ENCODE measurements at regions not wholly inside any gene's neighbourhood (a gene's known extent, or its start where the extent isn't known, plus 50 kb on each side); places are given as distances from the start of the nearest gene placed in this dataset.

DNA sequence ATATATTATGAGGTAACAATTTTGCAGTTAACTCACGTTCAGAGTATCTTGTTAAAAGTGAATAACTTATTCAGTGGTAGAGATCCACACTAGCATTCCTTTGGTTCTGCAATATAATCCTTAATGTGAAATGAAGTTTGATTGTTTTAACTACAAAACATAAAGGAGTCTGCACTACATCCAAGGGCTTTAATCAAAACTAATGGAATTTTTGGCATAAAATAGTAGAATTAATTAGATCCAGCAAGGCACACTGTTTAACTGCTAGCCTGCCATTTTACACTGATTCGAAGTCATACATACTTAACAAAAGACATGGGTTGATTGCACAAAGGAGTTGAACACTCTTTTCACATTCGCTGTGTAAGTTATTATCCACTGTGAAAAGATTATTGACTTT is 263.0 kb upstream of the ROBO2 start:
- ChIA-PET POLR2A (ENCODE audit: partially characterized antibody) (no interaction called here), CTCF (ENCODE audit: partially characterized antibody) (no interaction called here)
- Histone ChIP-seq H2BK5ac (ENCODE audit: low read depth, low read length) (no peak overlapping the region), H4K20me1 (replicated peaks in 1 of 2; ENCODE audit: control insufficient read depth in 1 of 2, insufficient read depth in 2 of 2, low read length in 2 of 2) (no peaks in the 10 kb centered on the region), H3K79me2 (ENCODE audit: control insufficient read depth in 1 of 2, insufficient read depth in 2 of 2, low read length in 2 of 2) (no peaks in the 10 kb centered on the region), H4K91ac (replicated peaks; ENCODE audit: insufficient read length, low read length) (no peak overlapping the region), H2BK120ac (replicated peaks; ENCODE audit: low read depth, low read length) (no peak overlapping the region), H2AK5ac (ENCODE audit: low read depth, low read length) (no peak overlapping the region), H3K4me3 (ENCODE audit: extremely low read depth in 1 of 4, insufficient read depth in 2 of 4, low read depth in 3 of 4, low read length in 4 of 4) (no peak overlapping the region), H3K18ac (ENCODE audit: extremely low read depth, low read length) (no peak overlapping the region), H3K4me2 (ENCODE audit: insufficient read depth in 1 of 2, low read depth in 2 of 2, low read length in 2 of 2) (no peak overlapping the region), H3K9me3 (ENCODE audit: insufficient read depth in 2 of 2, low read depth in 1 of 2, low read length in 1 of 2) (no peaks in the 10 kb centered on the region), H3K23ac (ENCODE audit: insufficient read length) (no peak overlapping the region), H3K27me3 (replicated peaks in 1 of 4; ENCODE audit: control insufficient read depth in 3 of 4, extremely low read depth in 1 of 4, insufficient read depth in 3 of 4, low read length in 3 of 4) (no peaks in the 10 kb centered on the region), H3K23me2 (ENCODE audit: low read depth, low read length) (no peaks in the 10 kb centered on the region), H4K5ac (ENCODE audit: insufficient read length, low read depth, low read length) (no peak overlapping the region), H3K36me3 (ENCODE audit: control insufficient read depth in 2 of 4, insufficient read depth in 4 of 4, low read length in 3 of 4) (no peaks in the 10 kb centered on the region), H4K8ac (ENCODE audit: extremely low read depth, insufficient read depth, low read length) (no peak overlapping the region), H2AFZ (ENCODE audit: low read length) (no peak overlapping the region), H2BK12ac (ENCODE audit: low read depth, low read length) (no peak overlapping the region), H3K9ac (replicated peaks in 1 of 4; ENCODE audit: extremely low read depth in 1 of 4, low read depth in 3 of 4, low read length in 3 of 4) (no peak overlapping the region), H3K4me1 (replicated peaks in 1 of 4; ENCODE audit: control insufficient read depth in 3 of 4, insufficient read depth in 4 of 4, low read length in 3 of 4) (no peaks in the 10 kb centered on the region), H2BK20ac (ENCODE audit: low read length) (no peak overlapping the region), H2BK15ac (ENCODE audit: low read length) (no peak overlapping the region), H3K14ac (ENCODE audit: insufficient read length) (no peak overlapping the region), H3K27ac (ENCODE audit: low read depth, low read length) (no peak overlapping the region), H3K79me1 (ENCODE audit: low read depth, low read length) (no peaks in the 10 kb centered on the region), H3K4ac (replicated peaks; ENCODE audit: insufficient read length, low read depth, low read length) (no peak overlapping the region), H3K56ac (replicated peaks; ENCODE audit: insufficient read length, low read depth, low read length) (no peak overlapping the region)
- TF ChIP-seq ASH2L (IDR thresholded peaks at IDR 0.05; ENCODE audit: low read length): no peak
- no peak for TF ChIP-seq FOSL1 (IDR thresholded peaks at IDR 0.05; ENCODE audit: insufficient read depth, low read depth, low read length)
- no peak for TF ChIP-seq RBBP5 (IDR thresholded peaks at IDR 0.05; ENCODE audit: borderline replicate concordance, low read depth, low read length)
- no peak for TF ChIP-seq POLR2AphosphoS5 (IDR thresholded peaks at IDR 0.05; ENCODE audit: low read depth, low read length)
- TF ChIP-seq SRF (IDR thresholded peaks at IDR 0.05; ENCODE audit: low read depth, low read length): no peak
- TF ChIP-seq, protein P1, sequence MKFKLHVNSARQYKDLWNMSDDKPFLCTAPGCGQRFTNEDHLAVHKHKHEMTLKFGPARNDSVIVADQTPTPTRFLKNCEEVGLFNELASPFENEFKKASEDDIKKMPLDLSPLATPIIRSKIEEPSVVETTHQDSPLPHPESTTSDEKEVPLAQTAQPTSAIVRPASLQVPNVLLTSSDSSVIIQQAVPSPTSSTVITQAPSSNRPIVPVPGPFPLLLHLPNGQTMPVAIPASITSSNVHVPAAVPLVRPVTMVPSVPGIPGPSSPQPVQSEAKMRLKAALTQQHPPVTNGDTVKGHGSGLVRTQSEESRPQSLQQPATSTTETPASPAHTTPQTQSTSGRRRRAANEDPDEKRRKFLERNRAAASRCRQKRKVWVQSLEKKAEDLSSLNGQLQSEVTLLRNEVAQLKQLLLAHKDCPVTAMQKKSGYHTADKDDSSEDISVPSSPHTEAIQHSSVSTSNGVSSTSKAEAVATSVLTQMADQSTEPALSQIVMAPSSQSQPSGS (IDR thresholded peaks at IDR 0.05; ENCODE audit: low read length): no peak
- TF ChIP-seq YY1 (IDR thresholded peaks at IDR 0.05; ENCODE audit: low read depth, low read length): no peak
- TF ChIP-seq NANOG (IDR thresholded peaks at IDR 0.05; ENCODE audit: insufficient read depth, low read depth, low read length, poor library complexity, severe bottlenecking): no peak
- DNase-seq (ENCODE audit: low read depth in 1 of 2, low spot score in 2 of 2) (no peak), FAIRE-seq (no peak)
- 95% methylated on average over 3 of the region's 3 CpGs; no CpG with 5 or more reads in 1 of the 2 experiments for WGBS, 2 experiments (ENCODE audit: extremely low coverage in 1 of 2, insufficient coverage in 1 of 2, insufficient read length in 1 of 2, insufficient replicate concordance in 2 of 2, low coverage in 1 of 2, low lambda C conversion rate in 2 of 2, missing lambda C conversion rate in 1 of 2)

All from H1 (cell line).